ENCODE measurements at regions not wholly inside any gene's neighbourhood (a gene's known extent, or its start where the extent isn't known, plus 50 kb on each side); places are given as distances from the start of the nearest gene placed in this dataset.

DNA sequence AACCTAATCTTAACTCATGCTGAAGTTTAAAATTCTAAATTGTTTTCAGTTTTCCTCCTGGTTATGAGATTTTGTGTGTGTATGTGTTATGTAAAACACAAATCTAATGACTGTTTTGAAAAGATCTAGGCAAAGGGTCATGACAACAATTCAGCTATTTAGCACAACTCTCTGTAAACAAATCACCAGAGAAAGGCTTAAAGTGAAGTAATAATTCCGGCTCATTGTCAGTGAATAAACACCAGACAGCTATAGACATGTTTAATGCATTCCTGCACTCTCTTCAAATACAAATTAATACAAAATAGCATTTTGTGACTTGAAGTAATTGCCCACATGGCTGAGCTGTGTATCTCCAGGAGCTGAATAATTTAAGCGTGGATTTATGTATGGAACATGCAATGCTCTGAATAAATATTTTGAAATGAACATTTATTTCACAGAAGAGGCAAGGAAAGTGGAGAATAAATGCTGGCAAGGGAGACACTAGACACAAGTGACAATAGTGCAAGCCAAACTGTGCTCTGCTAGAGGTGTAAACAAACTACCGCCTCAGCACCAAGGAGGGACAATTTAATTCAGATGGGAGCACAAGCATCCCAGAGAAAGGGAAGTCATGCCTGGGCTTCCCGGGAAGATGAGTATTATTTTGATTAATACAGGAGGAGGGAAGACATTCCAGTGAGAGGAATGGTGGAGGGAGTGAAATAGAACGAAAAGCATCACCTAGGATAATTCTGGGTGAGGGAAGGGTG lies 133.6 kb upstream of the XPO1 start:
- Histone ChIP-seq H4K20me1 (ENCODE audit: insufficient read depth, low read length) (no peaks in the 10 kb centered on the region), H3K36me3 (replicated peaks; ENCODE audit: low read depth, low read length) (no peaks in the 10 kb centered on the region), H3K4me1 (ENCODE audit: low read length) (peaks cover 17% of the 10 kb centered on the region), H2AFZ (ENCODE audit: low read depth, low read length) (peak overlapping the region; percentile 93), H3K9ac (ENCODE audit: low read length) (peak overlapping the region; percentile 43), H3K4me3 (ENCODE audit: low read length) (peak overlapping the region; percentile 69), H3K27ac (ENCODE audit: low read length) (peak overlapping the region; percentile 28; the same call in 1 of the 2 replicates), H3K9me3 (ENCODE audit: insufficient read depth, low read length) (peaks cover 17% of the 10 kb centered on the region; the same call in 1 of the 2 replicates), H3K27me3 (ENCODE audit: low read depth, low read length) (no peaks in the 10 kb centered on the region), H3K4me2 (ENCODE audit: low read length) (peak overlapping the region; percentile 87), H3K79me2 (ENCODE audit: low read length) (no peaks in the 10 kb centered on the region)
- TF ChIP-seq CTCF (IDR thresholded peaks at IDR 0.05; ENCODE audit: low read depth, low read length) (no peak), EZH2phosphoT487 (IDR thresholded peaks at IDR 0.05; ENCODE audit: low read depth) (no peak)

GRCh38 chr2:61670591-61671501 lies 132.7 kb upstream of the XPO1 start:
- H3K4me3 ChIP-seq (ENCODE audit: low read length) = peak overlapping the region; percentile 69
- H3K27me3 ChIP-seq (ENCODE audit: low read depth, low read length) = no peaks in the 10 kb centered on the region
- H2AFZ ChIP-seq (ENCODE audit: low read depth, low read length) = peak overlapping the region; percentile 93
- H3K9me3 ChIP-seq (ENCODE audit: insufficient read depth, low read length) = peaks cover 15% of the 10 kb centered on the region; the same call in 1 of the 2 replicates
- peak overlapping the region; percentile 28 for H3K27ac ChIP-seq (ENCODE audit: low read length)
- H3K36me3 ChIP-seq (replicated peaks; ENCODE audit: low read depth, low read length) = no peaks in the 10 kb centered on the region
- H3K9ac ChIP-seq (ENCODE audit: low read length) = peak overlapping the region; percentile 43
- no peaks in the 10 kb centered on the region for H4K20me1 ChIP-seq (ENCODE audit: insufficient read depth, low read length)
- TF ChIP-seq CTCF (IDR thresholded peaks at IDR 0.05; ENCODE audit: low read depth, low read length) = no peak
- TF ChIP-seq EZH2phosphoT487 (IDR thresholded peaks at IDR 0.05; ENCODE audit: low read depth) = no peak
- H3K79me2 ChIP-seq (ENCODE audit: low read length) = no peaks in the 10 kb centered on the region
- peaks cover 17% of the 10 kb centered on the region for H3K4me1 ChIP-seq (ENCODE audit: low read length)
- peak overlapping the region; percentile 87 for H3K4me2 ChIP-seq (ENCODE audit: low read length)

GRCh38 chr2:61664190-61664589 lies 126.0 kb upstream of the XPO1 start:
- Histone ChIP-seq H3K9me3 (ENCODE audit: insufficient read depth, low read length) (no peaks in the 10 kb centered on the region), H3K9ac (ENCODE audit: low read length) (no peak overlapping the region), H3K27ac (ENCODE audit: low read length) (no peak overlapping the region), H3K4me1 (ENCODE audit: low read length) (no peaks in the 10 kb centered on the region), H3K36me3 (replicated peaks; ENCODE audit: low read depth, low read length) (no peaks in the 10 kb centered on the region), H3K4me3 (ENCODE audit: low read length) (no peak overlapping the region), H2AFZ (ENCODE audit: low read depth, low read length) (no peak overlapping the region), H3K79me2 (ENCODE audit: low read length) (no peaks in the 10 kb centered on the region), H3K27me3 (ENCODE audit: low read depth, low read length) (no peaks in the 10 kb centered on the region), H4K20me1 (ENCODE audit: insufficient read depth, low read length) (no peaks in the 10 kb centered on the region), H3K4me2 (ENCODE audit: low read length) (no peak overlapping the region)
- TF ChIP-seq CTCF (IDR thresholded peaks at IDR 0.05; ENCODE audit: low read depth, low read length) = no peak

DNA sequence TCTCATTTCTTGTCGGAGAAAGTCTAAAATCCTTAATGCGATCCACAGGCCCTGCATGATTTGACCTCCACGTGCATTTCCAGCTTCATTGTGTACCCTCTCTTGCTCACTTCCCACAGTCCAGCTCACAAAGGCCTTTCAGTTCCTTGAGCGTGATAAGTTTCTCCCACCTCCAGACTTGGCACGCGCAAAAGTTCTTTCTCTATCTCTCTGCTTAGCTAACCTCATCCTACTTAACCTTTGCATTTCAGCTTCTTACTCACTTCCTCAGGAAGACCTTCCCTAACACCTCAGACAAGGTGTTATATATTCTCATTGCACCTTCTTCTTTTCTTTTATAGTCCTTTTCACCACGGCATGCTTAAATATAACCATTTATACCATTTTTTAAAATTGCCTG lies 124.8 kb upstream of the XPO1 start:
- Histone ChIP-seq H4K20me1 (ENCODE audit: insufficient read depth, low read length) (no peaks in the 10 kb centered on the region), H3K4me2 (ENCODE audit: low read length) (no peak overlapping the region), H3K9ac (ENCODE audit: low read length) (no peak overlapping the region), H3K9me3 (ENCODE audit: insufficient read depth, low read length) (no peaks in the 10 kb centered on the region), H3K4me3 (ENCODE audit: low read length) (no peak overlapping the region), H3K27ac (ENCODE audit: low read length) (no peak overlapping the region), H3K79me2 (ENCODE audit: low read length) (no peaks in the 10 kb centered on the region), H2AFZ (ENCODE audit: low read depth, low read length) (no peak overlapping the region), H3K27me3 (ENCODE audit: low read depth, low read length) (no peaks in the 10 kb centered on the region), H3K36me3 (replicated peaks; ENCODE audit: low read depth, low read length) (no peaks in the 10 kb centered on the region), H3K4me1 (ENCODE audit: low read length) (no peaks in the 10 kb centered on the region)
- TF ChIP-seq EZH2phosphoT487 (IDR thresholded peaks at IDR 0.05; ENCODE audit: low read depth) = no peak
- TF ChIP-seq CTCF (IDR thresholded peaks at IDR 0.05; ENCODE audit: low read depth, low read length) = no peak
